ENCODE measurements at regions not wholly inside any gene's neighbourhood (a gene's known extent, or its start where the extent isn't known, plus 50 kb on each side); places are given as distances from the start of the nearest gene placed in this dataset.

DNA sequence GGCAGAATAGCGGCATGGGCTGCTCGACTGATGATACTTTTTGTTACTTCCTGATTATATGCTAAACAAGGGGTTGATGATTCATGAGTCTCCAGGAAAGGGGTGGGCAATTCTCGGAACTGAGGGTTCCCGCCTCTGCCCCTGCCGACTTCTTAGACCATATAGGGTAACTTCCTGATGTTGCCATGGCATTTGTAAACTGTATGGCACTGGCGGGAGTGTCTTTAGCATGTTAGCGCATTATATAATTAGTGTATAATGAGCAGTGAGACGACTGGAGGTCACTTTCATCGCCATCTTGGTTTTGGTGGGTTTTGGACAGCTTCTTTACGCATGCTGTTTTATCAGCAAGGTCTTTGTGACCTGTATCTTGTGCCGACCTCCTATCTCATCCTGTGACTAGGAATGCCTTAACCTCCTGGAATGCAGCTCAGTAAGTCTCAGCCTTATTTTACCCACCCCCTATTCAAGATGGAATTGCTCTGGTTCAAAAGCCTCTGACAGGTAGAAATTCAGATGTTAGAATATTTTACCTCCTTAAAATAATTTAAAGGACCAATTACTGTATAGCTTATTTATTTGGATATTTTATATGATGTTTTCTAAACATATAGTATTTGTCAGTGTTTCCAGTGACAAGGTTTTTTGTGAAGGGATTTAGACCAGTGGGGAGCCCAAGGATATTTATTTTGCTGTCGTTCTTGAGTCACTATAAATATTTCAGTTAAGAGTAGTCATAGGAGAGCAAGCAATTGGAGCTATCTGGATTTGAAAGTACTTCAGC is 90.1 kb upstream of the PIK3CG start:
- Histone ChIP-seq H4K20me1 (ENCODE audit: insufficient read depth) (no peaks in the 10 kb centered on the region), H3K79me2 (ENCODE audit: insufficient read depth, low read length) (no peaks in the 10 kb centered on the region), H3K9me2 (ENCODE audit: insufficient read depth) (no peaks in the 10 kb centered on the region), H3K4me3 (replicated peaks in 1 of 2; ENCODE audit: low read depth in 1 of 2, low read length in 2 of 2) (peak overlapping the region; percentile 6 to 51), H3K27me3 (ENCODE audit: insufficient read depth, low read length) (no peaks in the 10 kb centered on the region), H3K27ac (ENCODE audit: low read depth, low read length) (peak overlapping the region; percentile 87), H3K9me3 (ENCODE audit: control insufficient read depth in 1 of 2, insufficient read depth in 1 of 2, low read depth in 1 of 2, low read length in 2 of 2) (no peaks in the 10 kb centered on the region), H3K4me2 (ENCODE audit: low read length) (peak overlapping the region; percentile 80), H2AFZ (ENCODE audit: low read depth, low read length, poor library complexity, severe bottlenecking) (peak overlapping the region; percentile 82), H3K4me1 (ENCODE audit: control insufficient read depth in 1 of 2, insufficient read depth in 2 of 2, low read length in 2 of 2) (peaks cover 59 to 94% of the 10 kb centered on the region in 2 experiments), H3K9ac (ENCODE audit: low read length) (peak overlapping the region; percentile 63), H3K36me3 (ENCODE audit: control insufficient read depth in 1 of 2, insufficient read depth in 2 of 2, low read length in 2 of 2) (no peaks in the 10 kb centered on the region)
- RAD21 ChIA-PET (ENCODE audit: low non-redundant PET in 1 of 2, low total read pairs in 2 of 2, uncharacterized antibody in 2 of 2, unreplicated experiment in 2 of 2), result interaction anchor here in 1 of 2 experiments (0.8 kb wide), 1 partner anchor 38 kb away, joined by 3 read pairs; no protein-coding TSS in a partner anchor
- TF ChIP-seq SRF (IDR thresholded peaks at IDR 0.05; ENCODE audit: low read depth), result peak; percentile 97
- peak; percentile 44 for TF ChIP-seq FOSL1 (IDR thresholded peaks at IDR 0.05; ENCODE audit: low read depth)
- TF ChIP-seq TCF7L2 (IDR thresholded peaks at IDR 0.05; ENCODE audit: borderline replicate concordance, extremely low read depth, insufficient read depth, insufficient read length), result peak; percentile 45
- peak; percentile 29 for TF ChIP-seq POLR2A (IDR thresholded peaks at IDR 0.05; ENCODE audit: borderline replicate concordance, extremely low read depth, insufficient read depth, insufficient read length)
- peak; percentile 50; the same call in 1 of the 2 replicates for TF ChIP-seq SP1 (IDR thresholded peaks at IDR 0.05; ENCODE audit: low read depth)
- no peak for TF ChIP-seq CBX3 (IDR thresholded peaks at IDR 0.05; ENCODE audit: low read depth)
- no peak for TF ChIP-seq ATF3 (IDR thresholded peaks at IDR 0.05)
- TF ChIP-seq, protein P1, sequence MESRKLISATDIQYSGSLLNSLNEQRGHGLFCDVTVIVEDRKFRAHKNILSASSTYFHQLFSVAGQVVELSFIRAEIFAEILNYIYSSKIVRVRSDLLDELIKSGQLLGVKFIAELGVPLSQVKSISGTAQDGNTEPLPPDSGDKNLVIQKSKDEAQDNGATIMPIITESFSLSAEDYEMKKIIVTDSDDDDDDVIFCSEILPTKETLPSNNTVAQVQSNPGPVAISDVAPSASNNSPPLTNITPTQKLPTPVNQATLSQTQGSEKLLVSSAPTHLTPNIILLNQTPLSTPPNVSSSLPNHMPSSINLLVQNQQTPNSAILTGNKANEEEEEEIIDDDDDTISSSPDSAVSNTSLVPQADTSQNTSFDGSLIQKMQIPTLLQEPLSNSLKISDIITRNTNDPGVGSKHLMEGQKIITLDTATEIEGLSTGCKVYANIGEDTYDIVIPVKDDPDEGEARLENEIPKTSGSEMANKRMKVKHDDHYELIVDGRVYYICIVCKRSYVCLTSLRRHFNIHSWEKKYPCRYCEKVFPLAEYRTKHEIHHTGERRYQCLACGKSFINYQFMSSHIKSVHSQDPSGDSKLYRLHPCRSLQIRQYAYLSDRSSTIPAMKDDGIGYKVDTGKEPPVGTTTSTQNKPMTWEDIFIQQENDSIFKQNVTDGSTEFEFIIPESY (IDR thresholded peaks at IDR 0.05; ENCODE audit: extremely low read depth, insufficient replicate concordance, low read length), result no peak
- no peak for TF ChIP-seq EZH2phosphoT487 (IDR thresholded peaks at IDR 0.05; ENCODE audit: borderline replicate concordance)
- TF ChIP-seq EGR1 (IDR thresholded peaks at IDR 0.05; ENCODE audit: low read depth), result no peak; the same call in 1 of the 2 replicates
- TF ChIP-seq MAX (IDR thresholded peaks at IDR 0.05), result peak; percentile 38; the same call in 1 of the 2 replicates
- no peak for TF ChIP-seq EZH2 (IDR thresholded peaks at IDR 0.05)
- no peak for TF ChIP-seq ZNF274 (IDR thresholded peaks at IDR 0.05; ENCODE audit: low read depth, low read length)
- intact Hi-C loops (cut with micrococcal nuclease), result loop anchor here (2.0 to 5.0 kb wide), 3 partner anchors 56 to 233 kb away; partner anchors contain the start of gene CCDC71L
- CTCF ChIA-PET, result interaction anchor here (0.6 to 1.7 kb wide), 3 partner anchors 38 to 312 kb away, joined by 3 to 8 read pairs (median 6); no protein-coding TSS in a partner anchor
- BruUV-seq (replicated peaks), result TSS peak; percentile 70
- ATAC-seq, result peak; percentile 70
- POLR2A ChIA-PET, result interaction anchor here (1.2 to 2.0 kb wide), 3 partner anchors 8 to 38 kb away, joined by 3 to 6 read pairs (median 3); no protein-coding TSS in a partner anchor
- peak; percentile 84 for DNase-seq (ENCODE audit: low read depth, low spot score)
